ENCODE measurements at regions not wholly inside any gene's neighbourhood (a gene's known extent, or its start where the extent isn't known, plus 50 kb on each side); places are given as distances from the start of the nearest gene placed in this dataset.
A peak's percentile ranks its signal among the peaks of the same experiment; 100 is the strongest.
"Not testable (repeated sequence)": the region's sequence is repeated elsewhere in the genome, so short reads cannot be mapped to it uniquely, and the experiment has no call there.

DNA sequence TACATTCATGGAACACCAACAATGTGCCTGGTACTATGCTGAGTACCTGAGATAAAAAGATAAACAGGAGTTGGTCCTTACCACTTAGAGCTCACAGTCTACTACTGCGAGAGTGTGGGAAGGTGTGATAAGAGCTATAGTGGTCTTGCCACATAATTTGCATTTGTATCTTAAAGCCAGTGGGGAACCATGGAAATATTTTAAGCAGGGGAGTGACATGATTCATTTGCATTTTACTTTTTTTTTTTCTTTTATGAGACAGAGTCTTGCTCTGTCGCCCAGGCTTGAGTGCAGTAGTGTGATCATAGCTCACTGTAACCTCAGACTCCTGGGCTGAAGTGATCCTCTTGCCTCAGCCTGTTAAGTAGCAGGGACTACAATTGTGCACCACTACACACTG is 53.6 kb downstream of the SRGAP2 start:
- not testable (repeated sequence) for H3K4me3 ChIP-seq (ENCODE audit: insufficient read depth, low read length, poor library complexity, severe bottlenecking); H2AFZ ChIP-seq (ENCODE audit: low read depth, low read length, severe bottlenecking); H3K36me3 ChIP-seq (ENCODE audit: low read length); H3K79me2 ChIP-seq (ENCODE audit: insufficient read depth, low read length); H3K27me3 ChIP-seq (ENCODE audit: low read length); H3K9ac ChIP-seq (ENCODE audit: low read length); H4K20me1 ChIP-seq (ENCODE audit: low read depth, low read length); H3K27ac ChIP-seq (ENCODE audit: low read depth, low read length); H3F3A ChIP-seq (ENCODE audit: insufficient read depth); H3K9me3 ChIP-seq (ENCODE audit: insufficient read depth, low read length); H3K9me2 ChIP-seq (replicated peaks; ENCODE audit: insufficient read depth, low read length)
- peak overlapping the region; percentile 10 for H3K4me2 ChIP-seq (ENCODE audit: low read depth, low read length, poor library complexity, severe bottlenecking)

GRCh38 chr1:206261473-206261872 is 58.1 kb downstream of the SRGAP2 start:
- H3K4me3 ChIP-seq (ENCODE audit: insufficient read depth, low read length, poor library complexity, severe bottlenecking); H4K20me1 ChIP-seq (ENCODE audit: low read depth, low read length); H3K9me3 ChIP-seq (ENCODE audit: insufficient read depth, low read length); H3K9me2 ChIP-seq (replicated peaks; ENCODE audit: insufficient read depth, low read length); H3K4me2 ChIP-seq (ENCODE audit: low read depth, low read length, poor library complexity, severe bottlenecking); H3K79me2 ChIP-seq (ENCODE audit: insufficient read depth, low read length); H3F3A ChIP-seq (ENCODE audit: insufficient read depth); H3K36me3 ChIP-seq (ENCODE audit: low read length); H3K27me3 ChIP-seq (ENCODE audit: low read length); H3K27ac ChIP-seq (ENCODE audit: low read depth, low read length); H2AFZ ChIP-seq (ENCODE audit: low read depth, low read length, severe bottlenecking); H3K9ac ChIP-seq (ENCODE audit: low read length): not testable (repeated sequence)

- H4K20me1 ChIP-seq (ENCODE audit: low read depth, low read length); H3K4me3 ChIP-seq (ENCODE audit: insufficient read depth, low read length, poor library complexity, severe bottlenecking); H2AFZ ChIP-seq (ENCODE audit: low read depth, low read length, severe bottlenecking); H3K9me3 ChIP-seq (ENCODE audit: insufficient read depth, low read length); H3K27ac ChIP-seq (ENCODE audit: low read depth, low read length); H3K36me3 ChIP-seq (ENCODE audit: low read length); H3K9me2 ChIP-seq (replicated peaks; ENCODE audit: insufficient read depth, low read length); H3K9ac ChIP-seq (ENCODE audit: low read length); H3K27me3 ChIP-seq (ENCODE audit: low read length); H3K79me2 ChIP-seq (ENCODE audit: insufficient read depth, low read length); H3K4me2 ChIP-seq (ENCODE audit: low read depth, low read length, poor library complexity, severe bottlenecking); H3F3A ChIP-seq (ENCODE audit: insufficient read depth): not testable (repeated sequence)
Measured at GRCh38 chr1:206262424-206262823, 59.1 kb downstream of the SRGAP2 start.

GRCh38 chr1:206264916-206265315 is 61.6 kb downstream of the SRGAP2 start:
- H3K79me2 ChIP-seq (ENCODE audit: insufficient read depth, low read length); H3K4me3 ChIP-seq (ENCODE audit: insufficient read depth, low read length, poor library complexity, severe bottlenecking); H4K20me1 ChIP-seq (ENCODE audit: low read depth, low read length); H3K27ac ChIP-seq (ENCODE audit: low read depth, low read length); H2AFZ ChIP-seq (ENCODE audit: low read depth, low read length, severe bottlenecking); H3K9ac ChIP-seq (ENCODE audit: low read length); H3K4me2 ChIP-seq (ENCODE audit: low read depth, low read length, poor library complexity, severe bottlenecking); H3K27me3 ChIP-seq (ENCODE audit: low read length); H3K9me3 ChIP-seq (ENCODE audit: insufficient read depth, low read length); H3K36me3 ChIP-seq (ENCODE audit: low read length); H3K9me2 ChIP-seq (replicated peaks; ENCODE audit: insufficient read depth, low read length); H3F3A ChIP-seq (ENCODE audit: insufficient read depth): not testable (repeated sequence)

- not testable (repeated sequence) for H3K4me3 ChIP-seq (ENCODE audit: insufficient read depth, low read length, poor library complexity, severe bottlenecking); H3K36me3 ChIP-seq (ENCODE audit: low read length); H3K9me2 ChIP-seq (replicated peaks; ENCODE audit: insufficient read depth, low read length); H3K79me2 ChIP-seq (ENCODE audit: insufficient read depth, low read length); H3K9ac ChIP-seq (ENCODE audit: low read length); H4K20me1 ChIP-seq (ENCODE audit: low read depth, low read length); H3K27ac ChIP-seq (ENCODE audit: low read depth, low read length); H3K27me3 ChIP-seq (ENCODE audit: low read length); H3K9me3 ChIP-seq (ENCODE audit: insufficient read depth, low read length); H2AFZ ChIP-seq (ENCODE audit: low read depth, low read length, severe bottlenecking); H3F3A ChIP-seq (ENCODE audit: insufficient read depth); H3K4me2 ChIP-seq (ENCODE audit: low read depth, low read length, poor library complexity, severe bottlenecking)
Measured at GRCh38 chr1:206271153-206271552, 67.8 kb downstream of the SRGAP2 start.

GRCh38 chr1:206273104-206273503 is 69.8 kb downstream of the SRGAP2 start:
- H3K4me2 ChIP-seq (ENCODE audit: low read depth, low read length, poor library complexity, severe bottlenecking); H3K9me3 ChIP-seq (ENCODE audit: insufficient read depth, low read length); H3K79me2 ChIP-seq (ENCODE audit: insufficient read depth, low read length); H3K36me3 ChIP-seq (ENCODE audit: low read length); H3K9me2 ChIP-seq (replicated peaks; ENCODE audit: insufficient read depth, low read length); H3K4me3 ChIP-seq (ENCODE audit: insufficient read depth, low read length, poor library complexity, severe bottlenecking); H3K9ac ChIP-seq (ENCODE audit: low read length); H3F3A ChIP-seq (ENCODE audit: insufficient read depth); H2AFZ ChIP-seq (ENCODE audit: low read depth, low read length, severe bottlenecking); H3K27ac ChIP-seq (ENCODE audit: low read depth, low read length); H3K27me3 ChIP-seq (ENCODE audit: low read length); H4K20me1 ChIP-seq (ENCODE audit: low read depth, low read length): not testable (repeated sequence)

GRCh38 chr1:206276143-206276542 is 72.8 kb downstream of the SRGAP2 start:
- H3K79me2 ChIP-seq (ENCODE audit: insufficient read depth, low read length); H3K27ac ChIP-seq (ENCODE audit: low read depth, low read length); H2AFZ ChIP-seq (ENCODE audit: low read depth, low read length, severe bottlenecking); H4K20me1 ChIP-seq (ENCODE audit: low read depth, low read length); H3K27me3 ChIP-seq (ENCODE audit: low read length); H3K4me2 ChIP-seq (ENCODE audit: low read depth, low read length, poor library complexity, severe bottlenecking); H3K36me3 ChIP-seq (ENCODE audit: low read length); H3K9me3 ChIP-seq (ENCODE audit: insufficient read depth, low read length); H3F3A ChIP-seq (ENCODE audit: insufficient read depth); H3K9me2 ChIP-seq (replicated peaks; ENCODE audit: insufficient read depth, low read length); H3K4me3 ChIP-seq (ENCODE audit: insufficient read depth, low read length, poor library complexity, severe bottlenecking); H3K9ac ChIP-seq (ENCODE audit: low read length): not testable (repeated sequence)

- H4K20me1 ChIP-seq (ENCODE audit: low read depth, low read length); H3F3A ChIP-seq (ENCODE audit: insufficient read depth); H3K9me3 ChIP-seq (ENCODE audit: insufficient read depth, low read length); H3K79me2 ChIP-seq (ENCODE audit: insufficient read depth, low read length); H2AFZ ChIP-seq (ENCODE audit: low read depth, low read length, severe bottlenecking); H3K27ac ChIP-seq (ENCODE audit: low read depth, low read length); H3K36me3 ChIP-seq (ENCODE audit: low read length); H3K4me3 ChIP-seq (ENCODE audit: insufficient read depth, low read length, poor library complexity, severe bottlenecking); H3K9me2 ChIP-seq (replicated peaks; ENCODE audit: insufficient read depth, low read length); H3K4me2 ChIP-seq (ENCODE audit: low read depth, low read length, poor library complexity, severe bottlenecking); H3K9ac ChIP-seq (ENCODE audit: low read length); H3K27me3 ChIP-seq (ENCODE audit: low read length): not testable (repeated sequence)
Measured at GRCh38 chr1:206278683-206279082, 75.3 kb downstream of the SRGAP2 start.

Measured in SU-DHL-6 (cell line).